Chondrocyte (in vitro differentiated cells): ENCODE measurements at regions not wholly inside any gene's neighbourhood (a gene's known extent, or its start where the extent isn't known, plus 50 kb on each side); places are given as distances from the start of the nearest gene placed in this dataset.

ENCODE experiments used
- DNase-seq: peaks from one replicate; pipeline ENCODE4 v3.0.0; 2021; ENCODE audit warnings: mixed read lengths, low spot score
- H3K27ac Mint-ChIP-seq: one replicate; pipeline ENCODE4 v1.8.0; 2021; ENCODE audit warnings: mild to moderate bottlenecking, moderate library complexity, mixed read lengths; ENCODE audit not compliant: unreplicated experiment
- H3K27me3 Mint-ChIP-seq: 2 replicates; pipeline ENCODE4 v1.8.0; 2021; ENCODE audit warnings: low read depth, mixed read lengths
- H3K36me3 Mint-ChIP-seq: 2 replicates; pipeline ENCODE4 v1.8.0; 2021; ENCODE audit warnings: low read depth, mixed read lengths
- H3K4me1 Mint-ChIP-seq: 2 replicates; pipeline ENCODE4 v1.8.0; 2021; ENCODE audit warnings: low read depth, mild to moderate bottlenecking, mixed read lengths
- H3K4me3 Mint-ChIP-seq: one replicate; pipeline ENCODE4 v1.8.0; 2021; ENCODE audit warnings: mild to moderate bottlenecking, moderate library complexity, mixed read lengths; ENCODE audit not compliant: unreplicated experiment
- H3K9me3 Mint-ChIP-seq: 2 replicates; pipeline ENCODE4 v1.8.0; 2021; ENCODE audit warnings: low read depth, mixed read lengths
- CTCF ChIP-seq: fragments of 200-600 bp; sonication (generic); IDR thresholded peaks from 2 replicates; pipeline ENCODE4 v1.5.0; 2021; ENCODE audit warnings: antibody characterized with exemption, mild to moderate bottlenecking, moderate library complexity

- Mint-ChIP-seq H3K27ac (no peak overlapping the region), H3K36me3 (no peaks in the 10 kb centered on the region)
These were observed 939.1 kb upstream of the ACO1 start for GRCh38 chr9:31445357-31445756.

GRCh38 chr9:31445960-31446359 lies 938.5 kb upstream of the ACO1 start:
- no peak for TF ChIP-seq CTCF
- Mint-ChIP-seq H3K4me1 (peaks cover 28% of the 10 kb centered on the region), H3K4me3 (no peak overlapping the region), H3K9me3 (no peaks in the 10 kb centered on the region), H3K27me3 (no peaks in the 10 kb centered on the region), H3K36me3 (no peaks in the 10 kb centered on the region), H3K27ac (no peak overlapping the region)
- no peak for DNase-seq

More at GRCh38 chr9:31445357-31445756, 939.1 kb upstream of the ACO1 start:
- no peaks in the 10 kb centered on the region for H3K27me3 Mint-ChIP-seq
- no peak overlapping the region for H3K4me3 Mint-ChIP-seq
- DNase-seq: no peak
- H3K4me1 Mint-ChIP-seq: peaks cover 28% of the 10 kb centered on the region
- TF ChIP-seq CTCF: no peak
- H3K9me3 Mint-ChIP-seq: no peaks in the 10 kb centered on the region

- DNase-seq: no peak
- Mint-ChIP-seq H3K27ac (no peak overlapping the region), H3K4me3 (no peak overlapping the region), H3K4me1 (no peaks in the 10 kb centered on the region), H3K27me3 (peaks cover 13% of the 10 kb centered on the region), H3K36me3 (no peaks in the 10 kb centered on the region), H3K9me3 (no peaks in the 10 kb centered on the region)
- no peak for TF ChIP-seq CTCF
These were observed 917.4 kb upstream of the ACO1 start for GRCh38 chr9:31467075-31467474.

- H3K36me3 Mint-ChIP-seq: no peaks in the 10 kb centered on the region
- H3K27me3 Mint-ChIP-seq: peaks cover 7% of the 10 kb centered on the region
- DNase-seq: no peak
- H3K9me3 Mint-ChIP-seq: no peaks in the 10 kb centered on the region
- H3K27ac Mint-ChIP-seq: no peak overlapping the region
- TF ChIP-seq CTCF: no peak
- H3K4me1 Mint-ChIP-seq: no peaks in the 10 kb centered on the region
- no peak overlapping the region for H3K4me3 Mint-ChIP-seq
These were observed 914.4 kb upstream of the ACO1 start for GRCh38 chr9:31470051-31470450.

GRCh38 chr9:31471010-31471409 lies 913.4 kb upstream of the ACO1 start:
- Mint-ChIP-seq H3K4me1 (no peaks in the 10 kb centered on the region), H3K27me3 (peaks cover 8% of the 10 kb centered on the region), H3K27ac (no peak overlapping the region), H3K4me3 (no peak overlapping the region), H3K9me3 (no peaks in the 10 kb centered on the region), H3K36me3 (no peaks in the 10 kb centered on the region)
- no peak for TF ChIP-seq CTCF
- no peak for DNase-seq
